Kidney (tissue), 13 donors: ENCODE measurements at regions not wholly inside any gene's neighbourhood (a gene's known extent, or its start where the extent isn't known, plus 50 kb on each side); places are given as distances from the start of the nearest gene placed in this dataset.

Experiments
- DNase-seq, 5 donors: peaks; one replicate each; pipeline ENCODE4 v3.0.0-alpha.2; 2013 to 2020
- FAIRE-seq: peaks from 2 replicates; lab custom pipeline; 2012; peaks lifted over from hg19 to GRCh38; lab: Jason Lieb, UNC
- H3K27ac ChIP-seq, 2 donors: one replicate each; pipeline ENCODE4 v1.7.0; 2013; ENCODE audit warnings: low read depth in 2 of 2, low read length in 2 of 2, inconsistent platforms in 1 of 2
- H3K27me3 ChIP-seq: one replicate; pipeline ENCODE4 v1.7.1; 2013; ENCODE audit warnings: low read length, inconsistent platforms; ENCODE audit not compliant: control insufficient read depth, insufficient read depth
- H3K36me3 ChIP-seq, 3 donors: one replicate each; pipeline versions ENCODE4 v1.7.0 to v1.7.1; 2013; ENCODE audit warnings: low read length in 3 of 3, control low read depth in 1 of 3, inconsistent platforms in 1 of 3; ENCODE audit not compliant: insufficient read depth in 3 of 3, control insufficient read depth in 2 of 3
- H3K4me1 ChIP-seq, 3 donors: one replicate each; pipeline versions ENCODE4 v1.7.0 to v1.7.1; 2013; ENCODE audit warnings: low read length in 3 of 3, inconsistent platforms in 1 of 3, low read depth in 1 of 3; ENCODE audit not compliant: control insufficient read depth in 2 of 3, insufficient read depth in 2 of 3
- H3K4me3 ChIP-seq, 3 donors: one replicate each; pipeline versions ENCODE4 v1.7.0 to v1.8.1; 2013; ENCODE audit warnings: low read length in 3 of 3, control low read depth in 1 of 3, inconsistent platforms in 1 of 3
- H3K9ac ChIP-seq, 3 donors: one replicate each; pipeline versions ENCODE4 v1.7.0 to v1.7.1; 2013; ENCODE audit warnings: low read length in 3 of 3, control low read depth in 1 of 3, inconsistent platforms in 1 of 3
- H3K9me3 ChIP-seq, 3 donors: one replicate each; pipeline versions ENCODE4 v1.7.0 to v1.7.1; 2013; ENCODE audit warnings: low read length in 3 of 3, control low read depth in 1 of 3, inconsistent platforms in 1 of 3; ENCODE audit not compliant: control insufficient read depth in 2 of 3, insufficient read depth in 1 of 3
- intact Hi-C: fragments of 100-400 bp; cut with DNase I; formaldehyde crosslinking; loops from one replicate; pipeline ENCODE4 v1.11.1; 2022
- TF ChIP-seq, protein P1 (sequence below): IDR thresholded peaks from 3 replicates; pipeline ENCODE4 v1.5.1; 2012; ENCODE audit warnings: mild to moderate bottlenecking, moderate library complexity, borderline replicate concordance; ENCODE audit not compliant: insufficient read depth; ENCODE audit errors: extremely low read depth
- donor health status: control.
- donor health status: control.
- donor health status: control.
- donor health status: control.
- donor health status: control.
- donor health status: DM: yes; HTN: yes; CAD: no.
- donor health status: Normal renal cell carcinoma (clear cell type).

DNA sequence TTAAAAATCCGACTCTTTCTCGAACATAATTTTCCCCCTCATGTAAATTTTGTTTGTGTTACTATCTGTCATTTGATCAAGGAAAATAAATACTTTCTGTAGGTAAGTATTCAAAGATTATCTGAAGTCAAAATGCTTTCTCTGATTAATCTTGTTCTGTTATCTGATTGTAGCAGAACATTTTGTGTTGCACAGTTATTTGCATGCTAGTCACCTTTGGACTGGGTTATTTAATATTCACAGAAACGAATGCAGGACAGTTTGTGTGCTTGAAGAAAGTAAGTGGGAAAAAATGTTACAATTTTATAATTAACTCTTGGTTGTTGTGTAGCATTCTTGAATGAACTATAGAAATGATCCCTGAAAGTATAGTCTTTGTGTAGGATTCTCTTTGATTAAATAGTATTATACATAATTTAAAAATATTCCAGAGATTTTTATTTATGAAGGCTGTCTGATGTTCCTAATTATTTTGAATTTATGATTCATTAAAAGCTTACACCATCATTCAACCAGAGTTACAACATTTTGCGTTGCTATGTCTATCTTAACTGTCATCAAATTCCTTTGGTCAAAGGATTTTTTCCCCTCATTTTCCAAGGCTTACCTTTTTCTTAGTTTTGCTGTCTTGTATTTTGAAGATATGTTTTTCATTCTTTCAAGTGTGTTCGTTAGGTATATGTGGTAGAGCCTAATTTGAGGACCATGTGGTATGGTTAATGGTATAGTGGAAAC, 176.6 kb downstream of the GIPC2 start:
- Histone ChIP-seq H3K36me3 (no peaks in the 10 kb centered on the region), H3K27ac (peak overlapping the region in 1 of 2 donors; percentile 63), H3K9me3 (peaks cover 0 to 15% (median 2%) of the 10 kb centered on the region in 3 donors), H3K27me3 (no peaks in the 10 kb centered on the region), H3K4me3 (no peak overlapping the region), H3K9ac (no peak overlapping the region), H3K4me1 (peaks cover 0 to 24% (median 5%) of the 10 kb centered on the region in 3 donors)
- intact Hi-C loops = no loop called here
- FAIRE-seq = peak; percentile 73
- DNase-seq = no peak
- TF ChIP-seq, protein P1, sequence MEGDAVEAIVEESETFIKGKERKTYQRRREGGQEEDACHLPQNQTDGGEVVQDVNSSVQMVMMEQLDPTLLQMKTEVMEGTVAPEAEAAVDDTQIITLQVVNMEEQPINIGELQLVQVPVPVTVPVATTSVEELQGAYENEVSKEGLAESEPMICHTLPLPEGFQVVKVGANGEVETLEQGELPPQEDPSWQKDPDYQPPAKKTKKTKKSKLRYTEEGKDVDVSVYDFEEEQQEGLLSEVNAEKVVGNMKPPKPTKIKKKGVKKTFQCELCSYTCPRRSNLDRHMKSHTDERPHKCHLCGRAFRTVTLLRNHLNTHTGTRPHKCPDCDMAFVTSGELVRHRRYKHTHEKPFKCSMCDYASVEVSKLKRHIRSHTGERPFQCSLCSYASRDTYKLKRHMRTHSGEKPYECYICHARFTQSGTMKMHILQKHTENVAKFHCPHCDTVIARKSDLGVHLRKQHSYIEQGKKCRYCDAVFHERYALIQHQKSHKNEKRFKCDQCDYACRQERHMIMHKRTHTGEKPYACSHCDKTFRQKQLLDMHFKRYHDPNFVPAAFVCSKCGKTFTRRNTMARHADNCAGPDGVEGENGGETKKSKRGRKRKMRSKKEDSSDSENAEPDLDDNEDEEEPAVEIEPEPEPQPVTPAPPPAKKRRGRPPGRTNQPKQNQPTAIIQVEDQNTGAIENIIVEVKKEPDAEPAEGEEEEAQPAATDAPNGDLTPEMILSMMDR = no peak

DNA sequence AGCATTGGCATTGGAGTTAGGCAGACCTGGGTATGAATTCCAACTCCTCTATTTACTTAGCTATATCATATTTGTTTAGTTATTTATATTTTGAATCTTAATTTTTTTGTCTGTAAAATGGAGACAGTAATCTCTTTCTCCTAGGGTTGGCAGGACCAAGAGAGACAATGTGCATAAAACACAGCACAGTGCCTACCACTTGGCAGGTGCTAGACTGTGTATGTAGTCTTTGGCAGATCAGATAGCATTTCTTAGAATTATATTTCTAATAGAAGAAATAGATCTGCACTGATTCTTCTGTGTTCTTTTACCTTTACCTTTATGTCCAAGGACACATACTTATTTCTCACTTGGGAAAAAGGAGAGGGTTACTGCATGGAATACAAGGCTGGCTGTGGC, 177.2 kb downstream of the GIPC2 start:
- DNase-seq (no peak), FAIRE-seq (no peak)
- Histone ChIP-seq H3K9ac (no peak overlapping the region), H3K36me3 (no peaks in the 10 kb centered on the region), H3K4me1 (peaks cover 0 to 24% (median 5%) of the 10 kb centered on the region in 3 donors), H3K9me3 (peaks cover 0 to 17% (median 1%) of the 10 kb centered on the region in 3 donors), H3K27me3 (no peaks in the 10 kb centered on the region), H3K4me3 (peak overlapping the region in 2 of 3 donors; percentile 18 to 40), H3K27ac (peak overlapping the region; percentile 63 to 72)
- TF ChIP-seq, protein P1 = no peak
- intact Hi-C loops = no loop called here

DNA sequence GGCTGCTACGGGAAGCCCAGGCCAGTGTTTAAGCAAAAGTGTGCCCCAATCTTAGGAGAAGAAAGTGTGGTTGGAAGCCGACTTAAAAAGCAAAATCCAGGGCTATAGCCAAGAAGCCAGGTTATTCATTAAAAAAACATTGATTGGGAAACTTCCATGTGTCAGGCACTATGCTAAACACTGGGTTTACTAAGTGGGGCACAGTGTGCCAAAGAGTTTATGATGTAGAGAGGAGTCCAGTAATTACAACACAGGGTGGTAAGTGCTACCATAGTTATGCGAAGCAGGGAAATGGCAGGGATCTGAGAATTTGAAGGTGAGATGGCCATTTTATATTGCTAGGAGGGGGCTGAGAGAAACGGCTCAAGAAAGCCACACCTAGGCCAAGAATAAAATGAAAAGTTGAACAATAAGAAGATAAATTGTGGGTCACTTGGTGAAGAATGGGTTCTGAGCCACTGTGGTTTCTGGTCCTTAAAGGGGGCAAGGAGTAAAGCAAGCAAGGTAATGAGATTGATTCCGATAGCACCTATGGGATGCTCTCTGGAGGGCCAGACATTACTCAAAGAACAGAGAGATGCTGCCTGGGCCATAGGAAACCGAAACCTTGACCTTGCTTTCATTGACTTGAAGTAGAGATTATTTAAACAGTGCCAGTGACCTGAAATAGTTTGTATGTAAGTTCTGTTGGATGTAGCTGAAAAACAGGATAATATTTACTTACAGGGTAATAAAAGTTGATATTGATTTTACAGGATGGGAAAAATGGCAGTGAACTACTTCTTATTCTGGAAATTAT, 177.8 kb downstream of the GIPC2 start:
- Histone ChIP-seq H3K4me3 (peak overlapping the region in 2 of 3 donors; percentile 18 to 40), H3K9ac (no peak overlapping the region), H3K27me3 (no peaks in the 10 kb centered on the region), H3K27ac (peak overlapping the region; percentile 57 to 72), H3K4me1 (peaks cover 0 to 24% (median 5%) of the 10 kb centered on the region in 3 donors), H3K36me3 (no peaks in the 10 kb centered on the region), H3K9me3 (peaks cover 0 to 17% (median 0%) of the 10 kb centered on the region in 3 donors)
- TF ChIP-seq, protein P1 = no peak
- no peak for FAIRE-seq
- DNase-seq = peak in 1 of 5 donors; percentile 14
- intact Hi-C loops = no loop called here
